Esophagus muscularis mucosa (tissue), 4 donors: ENCODE measurements at regions not wholly inside any gene's neighbourhood (a gene's known extent, or its start where the extent isn't known, plus 50 kb on each side); places are given as distances from the start of the nearest gene placed in this dataset.

Experiments used
- DNase-seq: peaks from one replicate; pipeline ENCODE4 v3.0.0-alpha.2; 2017; ENCODE audit errors: extremely low spot score
- H3K27ac ChIP-seq, 4 donors: fragments of 200-600 bp; sonication (generic); replicated peaks in 1 of 4; 1 replicate in 3 of 4; 2 replicates in 1 of 4; pipeline ENCODE4 v1.5.1; 2016 to 2019; ENCODE audit warnings: mild to moderate bottlenecking in 1 of 4
- H3K27me3 ChIP-seq, 4 donors: fragments of 200-600 bp; sonication (generic); one replicate each; pipeline versions ENCODE4 v1.5.1 to v1.6.0; 2016 to 2019
- H3K36me3 ChIP-seq, 4 donors: fragments of 200-600 bp; sonication (generic); one replicate each; pipeline ENCODE4 v1.5.1; 2016 to 2019
- H3K4me1 ChIP-seq, 4 donors: fragments of 200-600 bp; sonication (generic); one replicate each; pipeline ENCODE4 v1.5.1; 2016 to 2019
- H3K4me3 ChIP-seq, 4 donors: fragments of 200-600 bp; sonication (generic); 1 replicate in 2 of 4; 2 replicates in 2 of 4; pipeline ENCODE4 v1.5.1; 2016 to 2019; ENCODE audit warnings: mild to moderate bottlenecking in 4 of 4, moderate library complexity in 1 of 4
- H3K9me3 ChIP-seq, 4 donors: fragments of 200-600 bp; sonication (generic); 1 replicate in 3 of 4; 2 replicates in 1 of 4; pipeline ENCODE4 v1.5.1; 2016 to 2019
- EP300 ChIP-seq: sonication (generic); formaldehyde crosslinking; IDR thresholded peaks from one replicate; pipeline ENCODE4 v1.6.1; 2017; ENCODE audit warnings: antibody characterized with exemption
- POLR2A ChIP-seq: fragments of 450-650 bp; IDR thresholded peaks from one replicate; pipeline ENCODE4 v1.6.1; 2017; ENCODE audit warnings: antibody characterized with exemption, moderate library complexity, mild to moderate bottlenecking, low read depth
- POLR2AphosphoS5 ChIP-seq, 2 donors: sonication (generic); formaldehyde crosslinking; IDR thresholded peaks; one replicate each; pipeline ENCODE4 v1.6.1; 2017; ENCODE audit warnings: antibody characterized with exemption in 2 of 2
- WGBS: methylation state at CpG from one replicate; pipeline ENCODE4 v1.1.5; 2018; 5-methylcytosine and 5-hydroxymethylcytosine counted together
- intact Hi-C: fragments of 100-400 bp; cut with DNase I; formaldehyde crosslinking; loops from one replicate; pipeline ENCODE4 v1.15.1; 2023
- TF ChIP-seq, protein P1 (sequence below), 3 experiments: fragments of 200-600 bp in 2 of 3; fragments of 450-650 bp in 1 of 3; sonication (generic) in 2 of 3; IDR thresholded peaks; one replicate each; pipeline ENCODE4 v1.5.1; 2017 to 2019; ENCODE audit warnings: antibody characterized with exemption in 3 of 3, mild to moderate bottlenecking in 2 of 3, moderate library complexity in 1 of 3

DNA sequence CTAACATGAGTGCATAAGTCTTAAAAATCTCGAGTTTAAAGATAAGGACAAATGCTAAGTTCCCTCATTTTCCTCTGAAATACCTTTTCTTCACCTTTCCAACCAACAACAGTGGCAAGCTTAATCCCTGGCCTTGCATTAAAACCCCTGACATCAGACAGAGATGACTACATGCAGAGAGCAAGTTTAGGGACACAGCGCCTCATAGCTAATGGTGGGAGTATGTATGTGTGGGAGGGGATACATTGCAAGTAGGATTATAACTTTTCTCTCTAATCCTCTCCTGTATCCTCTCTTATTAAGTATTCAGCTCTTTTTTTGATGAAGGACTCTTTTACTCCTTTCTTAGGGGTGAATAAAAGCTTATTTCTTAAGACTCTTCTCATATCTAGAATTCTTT, 547.1 kb downstream of the CCER1 start:
- DNase-seq, result no peak
- TF ChIP-seq POLR2AphosphoS5 (IDR thresholded peaks at IDR 0.05) (no peak), POLR2A (no peak), EP300 (no peak)
- TF ChIP-seq, protein P1, sequence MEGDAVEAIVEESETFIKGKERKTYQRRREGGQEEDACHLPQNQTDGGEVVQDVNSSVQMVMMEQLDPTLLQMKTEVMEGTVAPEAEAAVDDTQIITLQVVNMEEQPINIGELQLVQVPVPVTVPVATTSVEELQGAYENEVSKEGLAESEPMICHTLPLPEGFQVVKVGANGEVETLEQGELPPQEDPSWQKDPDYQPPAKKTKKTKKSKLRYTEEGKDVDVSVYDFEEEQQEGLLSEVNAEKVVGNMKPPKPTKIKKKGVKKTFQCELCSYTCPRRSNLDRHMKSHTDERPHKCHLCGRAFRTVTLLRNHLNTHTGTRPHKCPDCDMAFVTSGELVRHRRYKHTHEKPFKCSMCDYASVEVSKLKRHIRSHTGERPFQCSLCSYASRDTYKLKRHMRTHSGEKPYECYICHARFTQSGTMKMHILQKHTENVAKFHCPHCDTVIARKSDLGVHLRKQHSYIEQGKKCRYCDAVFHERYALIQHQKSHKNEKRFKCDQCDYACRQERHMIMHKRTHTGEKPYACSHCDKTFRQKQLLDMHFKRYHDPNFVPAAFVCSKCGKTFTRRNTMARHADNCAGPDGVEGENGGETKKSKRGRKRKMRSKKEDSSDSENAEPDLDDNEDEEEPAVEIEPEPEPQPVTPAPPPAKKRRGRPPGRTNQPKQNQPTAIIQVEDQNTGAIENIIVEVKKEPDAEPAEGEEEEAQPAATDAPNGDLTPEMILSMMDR (IDR thresholded peaks at IDR 0.05), result no peak
- no peaks in the 10 kb centered on the region for H3K9me3 ChIP-seq
- H3K27me3 ChIP-seq, result no peaks in the 10 kb centered on the region
- WGBS, result 84% methylated on average over 2 of the region's 2 CpGs
- no peaks in the 10 kb centered on the region for H3K4me1 ChIP-seq
- no peaks in the 10 kb centered on the region for H3K36me3 ChIP-seq
- intact Hi-C loops, result no loop called here
- no peak overlapping the region for H3K27ac ChIP-seq
- no peak overlapping the region for H3K4me3 ChIP-seq

DNA sequence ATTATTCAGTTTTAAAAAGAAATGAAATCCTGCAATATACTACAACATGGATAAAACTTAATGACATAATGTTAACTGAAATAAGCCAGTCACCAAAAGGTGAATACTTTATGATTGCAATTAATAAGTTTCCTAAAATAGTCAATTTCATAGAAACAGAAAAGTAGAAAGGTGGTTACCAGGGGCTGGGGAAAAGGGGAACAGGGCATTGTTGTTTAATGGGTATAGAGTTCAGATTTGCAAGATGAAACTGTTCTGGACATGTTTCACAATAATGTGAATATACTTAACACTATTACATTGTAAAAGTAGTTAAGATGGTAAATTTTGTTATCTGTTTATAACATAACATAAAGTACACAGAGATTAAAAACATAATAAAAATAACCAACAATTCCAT, 550.9 kb downstream of the CCER1 start:
- DNase-seq, result no peak
- Histone ChIP-seq H3K27me3 (no peaks in the 10 kb centered on the region), H3K36me3 (no peaks in the 10 kb centered on the region), H3K4me3 (no peak overlapping the region), H3K27ac (no peak overlapping the region), H3K9me3 (no peaks in the 10 kb centered on the region), H3K4me1 (no peaks in the 10 kb centered on the region)
- intact Hi-C loops, result no loop called here
- TF ChIP-seq EP300 (no peak), POLR2AphosphoS5 (IDR thresholded peaks at IDR 0.05) (no peak), POLR2A (no peak)
- TF ChIP-seq, protein P1 (IDR thresholded peaks at IDR 0.05), result no peak

DNA sequence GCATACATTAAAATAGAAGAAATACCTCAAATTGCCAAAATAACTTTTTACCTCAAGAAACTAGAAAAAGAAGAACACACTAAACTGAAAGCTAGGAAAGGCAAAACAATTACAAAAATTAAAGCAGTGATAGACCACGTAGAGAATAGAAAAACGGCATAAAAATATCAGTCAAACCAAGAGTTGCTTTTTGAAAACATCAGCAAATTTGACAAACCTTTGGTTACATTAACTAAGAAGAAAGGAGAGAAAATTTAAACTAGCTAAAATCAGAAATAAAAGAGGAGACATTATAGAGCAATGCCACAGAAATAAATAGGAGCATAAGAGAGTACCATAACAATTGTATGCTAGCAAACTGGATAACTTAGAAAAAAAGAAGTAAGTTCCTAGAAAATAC, 553.8 kb downstream of the CCER1 start:
- Histone ChIP-seq H3K4me3 (no peak overlapping the region), H3K4me1 (no peaks in the 10 kb centered on the region), H3K27me3 (no peaks in the 10 kb centered on the region), H3K36me3 (no peaks in the 10 kb centered on the region), H3K27ac (no peak overlapping the region), H3K9me3 (peaks cover 0 to 9% (median 5%) of the 10 kb centered on the region in 4 donors)
- DNase-seq, result no peak
- intact Hi-C loops, result no loop called here
- 92% methylated on average over 2 of the region's 2 CpGs for WGBS
- no peak for TF ChIP-seq EP300
- TF ChIP-seq, protein P1 (IDR thresholded peaks at IDR 0.05), result no peak
- no peak for TF ChIP-seq POLR2AphosphoS5 (IDR thresholded peaks at IDR 0.05)
- no peak for TF ChIP-seq POLR2A

DNA sequence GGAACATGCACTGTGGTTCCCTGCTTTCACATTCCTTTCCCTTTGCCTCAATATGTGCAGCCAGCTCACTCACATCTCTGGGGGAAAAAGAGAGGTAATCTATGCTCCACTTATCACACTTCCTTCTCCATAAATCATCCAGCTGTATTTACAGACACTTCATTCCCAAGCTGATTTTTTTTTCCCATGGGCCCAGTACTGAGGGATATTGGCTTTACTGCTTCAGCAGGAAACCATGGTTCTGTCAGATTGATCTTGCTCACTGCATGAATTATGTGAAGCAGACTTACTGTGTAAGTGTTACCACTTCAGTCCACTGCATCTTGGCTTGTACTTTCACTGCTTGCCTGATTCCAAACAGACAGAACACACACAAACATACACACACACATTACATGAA, 555.6 kb downstream of the CCER1 start:
- DNase-seq, result no peak
- H3K4me3 ChIP-seq, result no peak overlapping the region
- H3K27me3 ChIP-seq, result no peaks in the 10 kb centered on the region
- no peaks in the 10 kb centered on the region for H3K36me3 ChIP-seq
- no peak overlapping the region for H3K27ac ChIP-seq
- intact Hi-C loops, result no loop called here
- TF ChIP-seq POLR2AphosphoS5 (IDR thresholded peaks at IDR 0.05) (no peak), EP300 (no peak), POLR2A (no peak)
- TF ChIP-seq, protein P1 (IDR thresholded peaks at IDR 0.05), result no peak
- H3K9me3 ChIP-seq, result peaks cover 0 to 14% (median 12%) of the 10 kb centered on the region in 4 donors
- H3K4me1 ChIP-seq, result no peaks in the 10 kb centered on the region

DNA sequence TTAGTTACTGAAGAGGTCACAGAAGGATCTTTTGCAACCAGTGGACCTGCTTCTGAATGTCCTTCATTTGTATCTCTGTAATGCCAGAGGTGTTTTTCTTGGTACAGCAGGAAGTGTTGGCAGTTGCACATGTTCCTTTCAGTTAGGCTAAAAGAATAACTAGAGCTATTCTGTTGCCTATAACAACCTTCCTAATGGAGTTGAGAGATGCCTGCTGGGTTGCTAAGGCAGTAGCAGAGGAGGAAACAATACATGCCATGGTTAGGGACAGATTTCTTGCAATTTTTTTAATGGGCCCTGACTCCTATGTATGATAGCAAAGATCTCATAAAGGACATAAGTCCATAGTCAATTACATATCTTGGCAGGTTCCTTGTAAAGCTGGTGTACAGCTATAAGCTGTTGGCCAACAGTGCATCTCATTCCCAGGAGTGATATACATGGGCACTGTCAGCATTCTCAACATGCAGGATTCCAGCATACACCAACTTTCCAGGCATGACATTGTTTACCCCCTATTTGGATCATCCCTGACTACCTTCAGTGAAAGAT, 556.6 kb downstream of the CCER1 start:
- intact Hi-C loops, result no loop called here
- Histone ChIP-seq H3K27me3 (no peaks in the 10 kb centered on the region), H3K4me3 (no peak overlapping the region), H3K36me3 (no peaks in the 10 kb centered on the region), H3K4me1 (no peaks in the 10 kb centered on the region), H3K9me3 (peaks cover 0 to 14% (median 12%) of the 10 kb centered on the region in 4 donors), H3K27ac (no peak overlapping the region)
- TF ChIP-seq, protein P1 (IDR thresholded peaks at IDR 0.05), result no peak
- TF ChIP-seq EP300, result no peak
- DNase-seq, result no peak
